Transverse colon (tissue), 4 donors: ENCODE measurements at regions not wholly inside any gene's neighbourhood (a gene's known extent, or its start where the extent isn't known, plus 50 kb on each side); places are given as distances from the start of the nearest gene placed in this dataset.

Source experiments
- CTCF ChIP-seq, 5 experiments: fragments of 200-600 bp in 3 of 5; fragments of 450-650 bp in 2 of 5; sonication (generic) in 3 of 5; IDR thresholded peaks; 1 replicate in 2 of 5; 2 replicates in 3 of 5; pipeline ENCODE4 v1.5.1; 2016 to 2017; ENCODE audit warnings: antibody characterized with exemption in 5 of 5, inconsistent platforms in 3 of 5, mild to moderate bottlenecking in 2 of 5, moderate library complexity in 1 of 5
- EP300 ChIP-seq: sonication (generic); formaldehyde crosslinking; IDR thresholded peaks from one replicate; pipeline ENCODE4 v1.6.1; 2017; ENCODE audit warnings: antibody characterized with exemption, low read depth
- POLR2A ChIP-seq: fragments of 450-650 bp; IDR thresholded peaks from one replicate; pipeline ENCODE4 v1.6.1; 2016; ENCODE audit warnings: antibody characterized with exemption, mild to moderate bottlenecking, moderate library complexity
- POLR2AphosphoS5 ChIP-seq, 3 donors: sonication (generic); formaldehyde crosslinking; IDR thresholded peaks; one replicate each; pipeline ENCODE4 v1.6.1; 2016; ENCODE audit warnings: antibody characterized with exemption in 3 of 3

DNA sequence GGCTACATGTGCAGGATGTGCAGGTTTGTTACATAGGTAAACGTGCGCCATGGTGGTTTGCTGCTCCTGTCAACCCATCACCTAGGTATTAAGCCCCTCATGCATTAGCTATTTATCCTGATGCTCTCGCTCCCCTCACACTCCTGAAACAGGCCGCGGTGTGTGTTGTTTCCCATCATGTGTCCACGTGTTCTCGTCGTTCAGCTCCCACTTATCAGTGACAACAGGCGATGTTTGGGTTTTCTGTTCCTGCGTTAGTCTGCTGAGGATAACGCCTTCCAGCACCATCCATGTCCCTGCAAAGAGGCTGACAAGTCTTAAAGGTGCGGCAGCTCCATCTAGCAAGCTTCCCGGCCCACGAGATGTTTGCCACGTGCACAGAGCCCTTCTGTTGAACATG lies 175.1 kb downstream of the FOXL1 start:
- no peak for TF ChIP-seq POLR2AphosphoS5 (IDR thresholded peaks at IDR 0.05)
- no peak for TF ChIP-seq CTCF (IDR thresholded peaks at IDR 0.05)
- no peak for TF ChIP-seq POLR2A
- TF ChIP-seq EP300, result no peak
